GM13976 (cell line): ENCODE measurements at regions not wholly inside any gene's neighbourhood (a gene's known extent, or its start where the extent isn't known, plus 50 kb on each side); places are given as distances from the start of the nearest gene placed in this dataset.

Source experiments
- DNase-seq: peaks from one replicate; pipeline ENCODE4 v3.0.0; 2012; ENCODE audit warnings: low spot score
- in situ Hi-C: fragments of 300-500 bp; cut with MboI; formaldehyde crosslinking; loops from one replicate; pipeline ENCODE4 v1.12.0; 2022; ENCODE audit warnings: low sequenced_read_pairs, mixed read lengths, inconsistent platforms; ENCODE audit not compliant: unreplicated experiment
- TF ChIP-seq, protein P1 (sequence below): IDR thresholded peaks from 2 replicates; pipeline ENCODE4 v1.5.1; 2012; ENCODE audit warnings: borderline replicate concordance, mild to moderate bottlenecking; ENCODE audit not compliant: insufficient read depth; ENCODE audit errors: extremely low read depth, missing control alignments, control extremely low read depth

DNA sequence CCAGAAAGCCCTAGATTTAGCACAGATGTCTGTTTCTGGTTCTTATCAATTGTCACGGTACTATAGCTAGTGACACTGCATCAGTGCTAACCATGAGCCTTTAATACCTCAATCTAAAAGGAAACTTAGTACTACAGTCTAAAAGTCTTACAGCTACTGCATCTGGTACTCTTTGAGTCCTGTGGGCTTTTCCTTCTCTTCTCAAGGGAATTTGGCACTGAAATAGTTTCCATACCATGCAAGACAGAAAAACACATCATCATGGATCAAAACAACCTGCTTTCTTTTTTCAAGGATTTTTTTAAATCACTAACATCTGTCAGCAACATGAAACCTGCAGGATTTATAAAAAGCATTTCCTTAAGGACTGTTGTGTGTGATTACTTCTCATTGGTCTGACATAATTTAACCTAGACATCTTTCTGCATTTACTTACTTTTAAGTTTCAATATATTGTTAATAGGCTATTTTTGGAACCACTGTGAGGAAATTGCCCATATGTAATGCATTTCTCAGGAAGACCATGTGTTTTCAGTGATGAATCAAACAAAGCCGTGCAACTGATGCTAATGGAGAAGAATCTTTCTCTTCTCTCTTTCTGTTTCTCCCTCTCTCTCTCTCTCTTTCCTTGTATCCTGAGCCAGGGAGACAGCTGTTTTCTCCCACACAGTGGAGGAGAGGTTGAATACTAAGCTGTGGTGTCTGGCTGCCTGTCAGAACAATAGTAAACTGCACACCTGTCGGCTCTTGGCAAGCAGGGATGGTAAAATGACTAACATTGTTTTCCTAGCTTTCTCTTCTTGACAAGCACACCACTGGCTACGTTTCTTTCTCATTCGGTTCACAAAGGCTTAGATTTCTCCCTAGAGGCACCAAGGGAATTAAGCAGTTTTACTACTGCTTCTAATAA lies 273.4 kb downstream of the CSNK1G3 start:
- TF ChIP-seq, protein P1, sequence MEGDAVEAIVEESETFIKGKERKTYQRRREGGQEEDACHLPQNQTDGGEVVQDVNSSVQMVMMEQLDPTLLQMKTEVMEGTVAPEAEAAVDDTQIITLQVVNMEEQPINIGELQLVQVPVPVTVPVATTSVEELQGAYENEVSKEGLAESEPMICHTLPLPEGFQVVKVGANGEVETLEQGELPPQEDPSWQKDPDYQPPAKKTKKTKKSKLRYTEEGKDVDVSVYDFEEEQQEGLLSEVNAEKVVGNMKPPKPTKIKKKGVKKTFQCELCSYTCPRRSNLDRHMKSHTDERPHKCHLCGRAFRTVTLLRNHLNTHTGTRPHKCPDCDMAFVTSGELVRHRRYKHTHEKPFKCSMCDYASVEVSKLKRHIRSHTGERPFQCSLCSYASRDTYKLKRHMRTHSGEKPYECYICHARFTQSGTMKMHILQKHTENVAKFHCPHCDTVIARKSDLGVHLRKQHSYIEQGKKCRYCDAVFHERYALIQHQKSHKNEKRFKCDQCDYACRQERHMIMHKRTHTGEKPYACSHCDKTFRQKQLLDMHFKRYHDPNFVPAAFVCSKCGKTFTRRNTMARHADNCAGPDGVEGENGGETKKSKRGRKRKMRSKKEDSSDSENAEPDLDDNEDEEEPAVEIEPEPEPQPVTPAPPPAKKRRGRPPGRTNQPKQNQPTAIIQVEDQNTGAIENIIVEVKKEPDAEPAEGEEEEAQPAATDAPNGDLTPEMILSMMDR: no peak
- in situ Hi-C loops: no loop called here
- DNase-seq: no peak

DNA sequence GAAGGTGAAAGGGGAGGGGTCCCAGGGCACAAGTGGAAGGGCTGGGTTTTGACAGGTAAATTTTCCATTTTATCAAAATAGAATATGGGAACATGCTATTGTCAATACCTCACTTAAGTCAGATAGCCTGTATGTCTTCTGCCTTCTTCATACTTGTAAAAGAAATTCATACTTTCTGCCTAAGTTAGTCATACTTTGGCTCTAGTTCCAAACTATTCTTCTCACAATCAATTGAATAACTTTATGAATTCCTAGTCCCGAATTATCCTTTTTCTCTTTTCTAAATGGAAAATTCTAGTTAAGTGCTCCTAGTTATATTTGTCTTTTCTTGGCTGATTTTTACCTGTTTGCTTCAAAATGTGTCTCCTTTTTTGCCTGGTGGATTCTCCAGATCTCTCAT lies 271.4 kb downstream of the CSNK1G3 start:
- no peak for DNase-seq
- TF ChIP-seq, protein P1: no peak
- in situ Hi-C loops: no loop called here

DNA sequence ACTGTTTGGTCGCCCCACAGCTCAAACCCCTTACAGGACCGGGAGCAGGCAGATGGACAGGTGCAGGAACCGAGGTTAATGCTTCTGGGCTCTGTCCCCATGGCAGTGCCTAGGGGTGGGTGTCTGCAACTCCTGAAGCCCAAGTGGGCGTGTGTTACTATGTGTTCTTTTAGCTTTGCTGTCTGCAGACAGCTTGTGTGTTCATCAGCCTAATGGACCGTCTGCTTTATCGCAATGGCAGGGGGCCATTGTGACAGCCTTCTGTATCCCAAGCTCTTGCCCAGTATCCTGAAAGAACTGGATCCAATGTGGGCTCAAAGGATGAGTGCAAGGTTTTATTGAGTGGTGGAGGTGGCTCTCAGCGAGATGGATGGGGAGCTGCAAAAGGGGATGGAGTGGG lies 266.7 kb downstream of the CSNK1G3 start:
- DNase-seq: no peak
- TF ChIP-seq, protein P1: no peak
- in situ Hi-C loops: no loop called here

DNA sequence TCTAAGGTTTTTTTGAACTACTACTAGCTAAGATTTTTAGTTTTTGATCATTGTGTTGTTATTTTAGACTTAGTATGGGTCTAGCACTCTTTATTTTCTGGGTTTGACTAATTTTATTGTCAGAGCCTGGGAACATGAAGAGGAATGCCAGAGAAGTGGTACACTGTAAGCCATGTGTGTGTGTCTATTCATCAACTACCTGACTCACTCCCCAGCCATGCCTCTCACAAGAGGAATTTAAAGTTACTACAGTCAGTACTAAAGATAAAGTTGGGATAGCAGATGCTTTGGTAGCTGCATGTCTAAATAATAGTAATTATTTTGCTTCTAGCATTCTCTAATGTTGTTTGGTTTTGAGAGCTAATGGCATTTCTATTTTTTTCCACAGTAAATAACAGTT lies 264.8 kb downstream of the CSNK1G3 start:
- in situ Hi-C loops: no loop called here
- DNase-seq: no peak
- TF ChIP-seq, protein P1: no peak

DNA sequence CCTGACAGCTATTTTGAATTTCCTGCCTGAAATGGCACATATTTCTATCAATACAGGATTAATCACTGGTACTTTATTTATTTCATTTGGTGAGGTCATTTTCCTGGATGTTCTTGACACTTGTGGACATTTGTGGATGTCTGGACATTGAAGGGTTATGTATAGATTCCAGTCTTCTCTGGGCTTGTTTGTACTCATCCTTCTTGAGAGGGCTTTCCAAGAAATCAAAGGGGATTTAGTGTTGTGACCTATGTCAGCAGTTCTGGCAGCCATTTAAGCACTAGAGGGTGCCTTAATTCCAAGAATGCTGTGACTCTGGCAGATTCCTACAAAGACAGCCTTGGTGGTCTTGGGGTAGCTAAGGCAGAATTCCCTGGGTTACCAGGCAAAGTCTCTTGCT lies 259.7 kb downstream of the CSNK1G3 start:
- DNase-seq: no peak
- TF ChIP-seq, protein P1: no peak
- in situ Hi-C loops: no loop called here

DNA sequence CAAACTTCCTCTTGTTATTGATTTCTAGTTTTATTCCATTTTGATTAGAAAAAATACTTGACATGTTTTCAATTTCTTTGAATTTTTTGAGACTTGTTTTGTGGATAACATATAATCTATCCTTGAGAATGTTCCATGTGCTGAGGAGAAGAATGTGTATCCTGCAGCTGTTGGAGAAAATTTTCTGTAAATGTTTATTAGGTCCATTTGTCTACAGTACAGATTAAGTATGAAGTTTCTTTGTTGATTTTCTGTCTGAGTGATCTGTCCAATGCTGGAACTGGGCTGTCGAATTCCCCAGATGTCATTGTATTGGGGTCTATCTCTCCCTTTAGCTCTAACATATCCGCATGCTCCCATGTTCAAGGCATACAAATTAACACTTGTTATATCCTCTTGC lies 251.2 kb downstream of the CSNK1G3 start:
- no peak for DNase-seq
- TF ChIP-seq, protein P1: no peak
- in situ Hi-C loops: no loop called here

DNA sequence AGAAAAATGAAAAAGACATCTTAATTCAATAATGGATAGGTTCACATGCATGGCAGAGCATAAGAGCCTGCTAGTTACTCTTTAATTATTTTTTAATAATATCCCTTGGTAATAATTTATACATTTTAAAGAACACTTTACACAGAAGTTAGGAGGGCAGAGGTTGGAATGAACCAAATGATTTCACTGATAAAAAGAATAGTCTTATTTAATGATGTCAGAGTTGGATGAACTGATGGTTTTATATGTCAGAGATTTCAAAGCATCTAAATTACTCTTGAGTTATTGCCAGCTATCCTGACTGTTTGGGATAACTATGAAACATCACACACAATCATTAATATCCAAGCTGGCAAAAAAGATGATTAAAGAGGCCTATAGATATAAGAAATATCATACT lies 244.8 kb downstream of the CSNK1G3 start:
- DNase-seq: no peak
- TF ChIP-seq, protein P1: no peak
- in situ Hi-C loops: no loop called here
